IPS-20b (cell line): ENCODE measurements at regions not wholly inside any gene's neighbourhood (a gene's known extent, or its start where the extent isn't known, plus 50 kb on each side); places are given as distances from the start of the nearest gene placed in this dataset.

ENCODE experiments used
- H3K27ac ChIP-seq: one replicate; pipeline ENCODE4 v1.5.1; 2013; ENCODE audit warnings: low read length
- H3K27me3 ChIP-seq: 2 replicates; pipeline ENCODE4 v1.6.1; 2013; ENCODE audit warnings: mild to moderate bottlenecking, low read length, inconsistent platforms; ENCODE audit not compliant: insufficient read depth
- H3K36me3 ChIP-seq: 2 replicates; pipeline ENCODE4 v1.6.1; 2013; ENCODE audit warnings: low read depth, mild to moderate bottlenecking, inconsistent platforms, low read length, moderate library complexity; ENCODE audit not compliant: insufficient read depth
- H3K4me1 ChIP-seq: 2 replicates; pipeline ENCODE4 v1.6.1; 2013; ENCODE audit warnings: mild to moderate bottlenecking, control low read depth, inconsistent platforms, low read length, moderate library complexity; ENCODE audit not compliant: insufficient read depth
- H3K4me3 ChIP-seq: 2 replicates; pipeline ENCODE4 v1.5.1; 2013; ENCODE audit warnings: mild to moderate bottlenecking, low read length, inconsistent platforms
- H3K9ac ChIP-seq: 2 replicates; pipeline ENCODE4 v1.6.1; 2013; ENCODE audit warnings: low read depth, mild to moderate bottlenecking, inconsistent platforms, low read length, moderate library complexity
- H3K9me3 ChIP-seq: 2 replicates; pipeline ENCODE4 v1.6.1; 2013; ENCODE audit warnings: mild to moderate bottlenecking, low read depth, low read length, inconsistent platforms; ENCODE audit not compliant: insufficient read depth

GRCh38 chr2:217650716-217651360, 352.0 kb downstream of the TNS1 start:
- H3K27ac ChIP-seq = no peak overlapping the region
- no peaks in the 10 kb centered on the region for H3K27me3 ChIP-seq
- no peaks in the 10 kb centered on the region for H3K36me3 ChIP-seq
- peak overlapping the region; percentile 11; the same call in 1 of the 2 replicates for H3K4me3 ChIP-seq
- H3K9me3 ChIP-seq = no peaks in the 10 kb centered on the region
- no peaks in the 10 kb centered on the region for H3K4me1 ChIP-seq
- no peak overlapping the region for H3K9ac ChIP-seq

DNA sequence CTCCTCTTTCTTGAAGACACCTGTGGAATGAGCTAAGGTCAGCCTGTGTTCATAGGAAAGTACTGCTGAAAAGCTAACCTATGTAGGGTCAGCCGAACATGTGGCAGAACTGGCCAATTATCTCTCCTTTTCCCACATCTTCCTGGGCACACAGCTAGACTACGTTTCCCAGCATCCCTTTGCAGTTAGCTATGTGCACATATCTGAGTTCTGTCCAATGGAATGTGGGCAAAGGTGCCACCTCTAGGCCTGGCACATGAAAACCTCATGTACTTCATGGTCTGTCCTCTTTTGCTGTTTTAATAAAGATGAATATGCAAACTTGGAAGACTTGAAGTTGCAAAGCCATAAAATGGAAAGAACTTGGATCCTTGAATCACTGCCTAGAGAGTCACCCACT, 352.6 kb downstream of the TNS1 start:
- Histone ChIP-seq H3K4me1 (no peaks in the 10 kb centered on the region), H3K27ac (no peak overlapping the region), H3K27me3 (no peaks in the 10 kb centered on the region), H3K9me3 (no peaks in the 10 kb centered on the region), H3K36me3 (no peaks in the 10 kb centered on the region), H3K4me3 (peak overlapping the region; percentile 11; the same call in 1 of the 2 replicates), H3K9ac (no peak overlapping the region)

DNA sequence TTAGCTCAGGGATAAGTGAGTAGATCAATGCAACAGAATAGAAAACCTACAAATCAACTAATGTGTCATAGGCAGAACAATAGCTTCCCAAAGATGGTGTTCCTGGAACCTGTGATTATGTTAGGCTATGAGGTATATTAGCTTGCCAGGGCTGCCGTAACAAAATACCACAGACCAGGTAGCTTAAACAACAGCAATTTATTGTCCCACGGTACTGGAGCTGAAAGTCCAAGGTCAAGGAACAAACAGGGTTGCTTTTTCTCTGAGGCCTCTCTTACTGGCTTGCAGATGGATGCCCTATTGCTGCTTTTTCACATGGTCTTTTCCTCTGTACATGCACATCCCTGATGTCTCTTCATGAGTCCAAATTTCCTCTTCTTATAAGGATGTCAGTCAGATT, 354.9 kb downstream of the TNS1 start:
- H3K27me3 ChIP-seq = no peaks in the 10 kb centered on the region
- no peak overlapping the region for H3K9ac ChIP-seq
- no peaks in the 10 kb centered on the region for H3K36me3 ChIP-seq
- H3K4me3 ChIP-seq = no peak overlapping the region
- H3K27ac ChIP-seq = no peak overlapping the region
- H3K4me1 ChIP-seq = no peaks in the 10 kb centered on the region
- H3K9me3 ChIP-seq = no peaks in the 10 kb centered on the region

- no peak overlapping the region for H3K9ac ChIP-seq
- no peaks in the 10 kb centered on the region for H3K4me1 ChIP-seq
- no peaks in the 10 kb centered on the region for H3K9me3 ChIP-seq
- no peak overlapping the region for H3K27ac ChIP-seq
- H3K27me3 ChIP-seq = no peaks in the 10 kb centered on the region
- H3K36me3 ChIP-seq = no peaks in the 10 kb centered on the region
- H3K4me3 ChIP-seq = no peak overlapping the region
Observed at GRCh38 chr2:217647226-217647625, 355.6 kb downstream of the TNS1 start.

DNA sequence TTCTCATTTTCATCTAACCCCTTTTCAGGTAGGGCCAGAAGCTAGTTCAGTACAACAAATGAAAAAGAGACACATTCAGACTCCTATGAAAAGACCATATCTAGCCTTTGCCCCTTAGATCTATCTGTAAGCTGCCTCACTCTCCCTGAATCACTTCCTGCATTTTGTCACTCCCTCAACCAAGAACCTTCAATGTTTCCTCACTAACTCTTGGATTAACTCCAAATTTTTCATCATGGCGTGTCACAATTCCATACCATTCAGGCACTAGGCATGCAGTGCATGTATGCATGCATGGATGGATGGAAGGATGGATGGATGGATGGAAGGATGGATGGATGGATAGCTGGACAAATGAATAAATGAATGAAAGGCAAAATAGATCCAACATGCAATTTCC, 356.9 kb downstream of the TNS1 start:
- no peaks in the 10 kb centered on the region for H3K36me3 ChIP-seq
- no peaks in the 10 kb centered on the region for H3K9me3 ChIP-seq
- H3K27ac ChIP-seq = no peak overlapping the region
- no peak overlapping the region for H3K4me3 ChIP-seq
- no peaks in the 10 kb centered on the region for H3K4me1 ChIP-seq
- no peak overlapping the region for H3K9ac ChIP-seq
- no peaks in the 10 kb centered on the region for H3K27me3 ChIP-seq

DNA sequence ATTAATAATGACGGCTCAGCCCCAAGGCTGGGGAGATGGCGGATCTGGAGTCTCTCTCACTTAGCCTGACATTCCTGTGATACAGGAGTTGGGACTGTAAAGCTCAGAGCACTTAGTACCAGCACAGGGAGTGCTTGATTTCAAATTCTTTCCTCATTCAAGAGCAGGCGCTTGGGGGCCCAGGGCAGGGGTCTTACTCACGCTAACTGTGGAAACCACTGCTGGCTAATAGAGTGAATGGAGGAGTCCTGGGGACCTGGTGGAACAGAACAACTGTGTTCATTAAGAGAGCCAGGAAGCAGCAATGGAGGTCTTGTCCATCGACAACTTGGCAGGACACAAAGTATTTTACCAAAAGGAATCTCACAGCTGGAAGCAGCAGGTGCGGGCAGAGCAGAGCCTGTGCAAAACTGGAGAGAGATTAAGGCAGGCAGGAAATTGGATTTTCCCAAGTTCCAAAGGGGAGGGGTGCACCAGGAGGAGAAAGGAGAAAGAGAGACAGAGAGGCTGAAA, 358.9 kb downstream of the TNS1 start:
- no peak overlapping the region for H3K27ac ChIP-seq
- H3K9me3 ChIP-seq = no peaks in the 10 kb centered on the region
- no peak overlapping the region for H3K4me3 ChIP-seq
- no peak overlapping the region for H3K9ac ChIP-seq
- H3K4me1 ChIP-seq = no peaks in the 10 kb centered on the region
- no peaks in the 10 kb centered on the region for H3K36me3 ChIP-seq
- H3K27me3 ChIP-seq = no peaks in the 10 kb centered on the region

- Histone ChIP-seq H3K9me3 (no peaks in the 10 kb centered on the region), H3K4me1 (no peaks in the 10 kb centered on the region), H3K27ac (no peak overlapping the region), H3K4me3 (no peak overlapping the region), H3K9ac (no peak overlapping the region), H3K27me3 (no peaks in the 10 kb centered on the region), H3K36me3 (no peaks in the 10 kb centered on the region)
Observed at GRCh38 chr2:217642944-217643343, 359.9 kb downstream of the TNS1 start.

- Histone ChIP-seq H3K27ac (no peak overlapping the region), H3K27me3 (no peaks in the 10 kb centered on the region), H3K4me3 (no peak overlapping the region), H3K4me1 (no peaks in the 10 kb centered on the region), H3K9me3 (no peaks in the 10 kb centered on the region), H3K9ac (no peak overlapping the region), H3K36me3 (no peaks in the 10 kb centered on the region)
Observed at GRCh38 chr2:217641960-217642359, 360.8 kb downstream of the TNS1 start.

DNA sequence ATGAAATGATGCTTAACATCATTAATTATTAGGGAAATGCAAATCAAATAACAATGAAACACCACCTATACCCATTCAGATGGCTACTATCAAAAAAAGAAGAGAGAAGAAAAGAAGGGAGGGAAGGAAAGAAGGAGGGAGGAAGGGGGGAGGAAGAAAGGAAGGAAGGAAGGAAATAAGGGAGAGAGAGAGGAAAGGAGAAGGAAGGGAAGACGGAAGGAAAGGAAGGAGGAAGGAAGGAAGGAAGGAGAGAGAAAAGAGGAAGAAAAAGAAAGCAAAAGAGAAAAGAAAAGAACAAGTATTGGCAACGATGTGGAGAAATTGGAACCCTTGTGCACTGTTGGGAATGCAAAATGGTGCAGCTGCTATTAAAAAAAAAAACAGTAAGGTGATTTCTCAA, 363.3 kb downstream of the TNS1 start:
- no peaks in the 10 kb centered on the region for H3K36me3 ChIP-seq
- H3K27me3 ChIP-seq = no peaks in the 10 kb centered on the region
- no peak overlapping the region for H3K4me3 ChIP-seq
- no peak overlapping the region for H3K27ac ChIP-seq
- H3K4me1 ChIP-seq = no peaks in the 10 kb centered on the region
- no peaks in the 10 kb centered on the region for H3K9me3 ChIP-seq
- no peak overlapping the region for H3K9ac ChIP-seq

- H3K27ac ChIP-seq = no peak overlapping the region
Observed at GRCh38 chr2:217638533-217638932, 364.3 kb downstream of the TNS1 start.

GRCh38 chr2:217638031-217638430, 364.8 kb downstream of the TNS1 start:
- Histone ChIP-seq H3K27ac (no peak overlapping the region), H3K9ac (no peak overlapping the region), H3K27me3 (no peaks in the 10 kb centered on the region), H3K4me3 (no peak overlapping the region), H3K9me3 (no peaks in the 10 kb centered on the region), H3K36me3 (no peaks in the 10 kb centered on the region), H3K4me1 (no peaks in the 10 kb centered on the region)

More at GRCh38 chr2:217638533-217638932, 364.3 kb downstream of the TNS1 start:
- no peaks in the 10 kb centered on the region for H3K36me3 ChIP-seq
- no peak overlapping the region for H3K4me3 ChIP-seq
- H3K27me3 ChIP-seq = no peaks in the 10 kb centered on the region
- no peak overlapping the region for H3K9ac ChIP-seq
- no peaks in the 10 kb centered on the region for H3K9me3 ChIP-seq
- no peaks in the 10 kb centered on the region for H3K4me1 ChIP-seq

GRCh38 chr2:217636991-217637561, 365.7 kb downstream of the TNS1 start:
- H3K36me3 ChIP-seq = no peaks in the 10 kb centered on the region
- H3K4me1 ChIP-seq = no peaks in the 10 kb centered on the region
- H3K4me3 ChIP-seq = no peak overlapping the region
- H3K9ac ChIP-seq = no peak overlapping the region
- no peaks in the 10 kb centered on the region for H3K27me3 ChIP-seq
- H3K27ac ChIP-seq = no peak overlapping the region
- no peaks in the 10 kb centered on the region for H3K9me3 ChIP-seq
